KBM-7 (cell line): ENCODE measurements at regions not wholly inside any gene's neighbourhood (a gene's known extent, or its start where the extent isn't known, plus 50 kb on each side); places are given as distances from the start of the nearest gene placed in this dataset.
"Not testable (repeated sequence)": the region's sequence is repeated elsewhere in the genome, so short reads cannot be mapped to it uniquely, and the experiment has no call there.

Experiments used
- DNase-seq: peaks from one replicate; pipeline ENCODE4 v3.0.0-alpha.2; 2015
- in situ Hi-C: fragments of 300-500 bp; cut with MboI; formaldehyde crosslinking; loops from 2 replicates; pipeline ENCODE4 v1.14.3; 2020; ENCODE audit warnings: low sequenced_read_pairs, low pct_unique_long_range_greater_than_20kb, mixed read lengths

- in situ Hi-C loops, result no loop called here
- no peak for DNase-seq
Observed at GRCh38 chr3:11898611-11899325, 52.1 kb upstream of the TAMM41 start.

DNA sequence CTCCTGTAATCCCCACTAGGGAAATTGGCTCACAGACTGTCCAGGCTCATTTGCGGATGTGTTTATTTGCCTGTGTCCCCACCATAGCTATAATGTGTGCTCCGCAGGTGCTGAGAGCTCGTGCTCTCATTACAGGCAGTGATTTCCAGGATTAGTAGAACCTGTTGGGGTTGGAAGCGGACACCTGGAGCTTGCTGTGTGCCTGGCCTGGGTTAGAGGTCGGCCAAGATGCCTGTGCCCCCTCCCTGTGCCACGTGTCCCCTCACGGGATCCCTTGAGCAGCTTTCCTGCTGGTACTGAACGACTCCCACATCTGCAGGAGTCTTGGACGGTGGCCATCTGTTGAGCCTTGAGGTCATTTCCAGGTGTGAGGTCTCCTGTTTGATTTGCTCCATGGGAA is 52.7 kb upstream of the TAMM41 start:
- DNase-seq, in situ Hi-C loops: not testable (repeated sequence)

DNA sequence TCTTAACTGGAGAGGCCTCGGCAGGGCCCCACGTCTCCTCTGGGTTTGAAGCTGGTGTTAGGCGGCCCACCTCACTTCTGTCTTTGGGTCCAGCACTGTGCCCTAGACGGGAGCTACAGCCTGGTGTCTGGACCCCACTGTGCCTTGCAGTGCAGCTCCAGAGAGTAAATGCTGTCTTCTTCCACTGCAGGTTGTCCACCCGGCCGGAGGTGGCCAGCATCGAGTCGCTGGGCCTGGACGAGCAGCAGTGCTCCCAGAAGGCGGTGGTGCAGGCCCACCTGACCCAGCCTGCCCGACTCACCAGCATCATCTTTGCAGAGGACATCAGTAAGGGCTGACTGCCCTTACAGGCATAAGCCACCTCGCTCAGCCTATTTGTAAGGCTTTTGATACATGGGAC is 53.1 kb upstream of the TAMM41 start:
- DNase-seq, result no peak
- in situ Hi-C loops, result no loop called here

DNA sequence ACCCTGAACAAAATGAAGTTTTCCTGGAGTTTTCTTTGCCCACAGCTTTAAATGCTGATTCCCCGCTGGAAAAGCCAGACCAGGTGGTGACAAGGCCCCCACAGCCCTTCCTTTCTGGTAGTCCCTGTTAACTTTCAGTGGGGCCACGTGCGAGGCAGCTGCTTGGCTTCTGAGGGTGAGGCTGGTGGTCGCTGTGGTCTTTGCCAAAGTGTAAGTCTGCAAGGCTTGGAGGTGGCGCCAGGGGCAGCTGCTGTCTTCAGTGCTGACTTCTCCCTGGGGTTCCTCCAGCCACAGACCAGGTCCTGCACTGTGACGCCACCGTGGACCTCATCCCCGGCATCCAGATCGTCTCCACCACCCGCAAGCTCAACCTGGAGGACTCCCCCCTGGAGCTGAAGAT is 54.1 kb upstream of the TAMM41 start:
- in situ Hi-C loops, result no loop called here
- no peak for DNase-seq

DNA sequence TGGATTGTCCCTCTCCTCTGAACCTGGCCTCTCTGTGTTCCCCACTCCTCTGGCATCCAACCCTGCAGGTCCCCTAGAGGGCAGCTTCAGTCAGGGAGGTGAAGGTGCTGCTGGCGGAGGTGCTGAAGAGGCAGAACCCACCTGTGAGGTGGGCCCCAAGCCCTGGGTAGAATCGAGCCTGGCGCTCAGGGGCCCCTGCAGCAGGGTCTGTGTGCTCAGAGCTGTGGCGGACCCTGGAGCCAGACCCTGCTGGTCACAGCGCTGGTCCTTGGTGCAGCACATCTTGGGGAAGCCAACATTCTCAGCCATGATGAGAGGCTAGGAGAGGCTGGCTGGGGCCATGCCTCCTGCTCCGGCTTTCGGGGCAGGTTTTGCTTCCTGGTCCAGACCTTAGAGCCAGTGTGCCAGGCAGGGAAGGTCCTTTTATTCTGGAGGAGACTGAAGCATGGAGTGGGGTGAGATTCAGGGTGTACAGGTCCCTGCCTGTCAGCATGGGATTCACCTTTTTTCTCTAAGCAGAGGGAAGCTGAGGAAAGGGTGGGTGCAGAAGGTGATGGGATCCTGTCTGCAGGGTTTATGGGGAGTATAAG is 54.7 kb upstream of the TAMM41 start:
- in situ Hi-C loops, result no loop called here
- DNase-seq, result no peak

- in situ Hi-C loops, result no loop called here
- no peak for DNase-seq
Observed at GRCh38 chr3:11903047-11903446, 56.4 kb upstream of the TAMM41 start.

- no peak for DNase-seq
- in situ Hi-C loops, result no loop called here
Observed at GRCh38 chr3:11903447-11903846, 56.8 kb upstream of the TAMM41 start.

DNA sequence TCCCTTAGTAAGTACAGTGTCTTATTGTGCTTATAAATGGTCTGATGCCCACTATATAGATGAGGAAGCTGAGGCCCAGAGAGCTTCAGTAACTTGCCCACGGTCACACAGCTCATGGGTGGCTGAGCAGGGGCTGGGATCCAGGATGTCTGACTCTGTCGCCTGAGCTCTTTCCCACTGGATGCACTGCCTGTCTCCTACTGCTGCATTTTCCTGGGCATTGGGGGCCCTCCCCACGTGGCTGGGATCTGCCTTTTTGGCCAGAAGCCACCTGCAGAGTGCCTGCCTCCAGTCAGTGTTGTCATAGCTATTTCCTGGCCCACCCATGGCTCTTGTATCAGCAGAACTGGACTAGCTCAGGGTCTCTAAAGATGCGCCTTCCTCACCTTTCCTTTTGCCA is 57.5 kb upstream of the TAMM41 start:
- DNase-seq, result no peak
- in situ Hi-C loops, result no loop called here

DNA sequence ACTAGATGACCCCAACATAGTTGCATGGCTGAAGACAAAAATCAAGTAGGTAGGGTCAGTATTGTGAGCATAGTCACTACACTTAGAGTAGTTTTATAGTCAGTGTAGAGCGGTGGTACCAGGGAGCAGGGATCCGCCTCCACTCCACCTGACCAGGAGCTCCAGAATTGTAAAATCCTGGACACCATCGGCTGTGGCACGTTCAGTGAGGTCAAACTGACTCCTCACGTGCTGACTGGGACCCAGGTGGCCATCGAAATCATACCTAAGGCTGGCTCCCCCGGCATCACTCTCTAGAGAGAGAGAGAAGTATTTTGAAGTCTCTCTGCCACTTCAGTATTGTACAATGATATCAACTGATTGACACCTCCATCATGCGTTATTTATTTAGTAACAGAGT is 59.7 kb upstream of the TAMM41 start:
- in situ Hi-C loops, result no loop called here
- no peak for DNase-seq

DNA sequence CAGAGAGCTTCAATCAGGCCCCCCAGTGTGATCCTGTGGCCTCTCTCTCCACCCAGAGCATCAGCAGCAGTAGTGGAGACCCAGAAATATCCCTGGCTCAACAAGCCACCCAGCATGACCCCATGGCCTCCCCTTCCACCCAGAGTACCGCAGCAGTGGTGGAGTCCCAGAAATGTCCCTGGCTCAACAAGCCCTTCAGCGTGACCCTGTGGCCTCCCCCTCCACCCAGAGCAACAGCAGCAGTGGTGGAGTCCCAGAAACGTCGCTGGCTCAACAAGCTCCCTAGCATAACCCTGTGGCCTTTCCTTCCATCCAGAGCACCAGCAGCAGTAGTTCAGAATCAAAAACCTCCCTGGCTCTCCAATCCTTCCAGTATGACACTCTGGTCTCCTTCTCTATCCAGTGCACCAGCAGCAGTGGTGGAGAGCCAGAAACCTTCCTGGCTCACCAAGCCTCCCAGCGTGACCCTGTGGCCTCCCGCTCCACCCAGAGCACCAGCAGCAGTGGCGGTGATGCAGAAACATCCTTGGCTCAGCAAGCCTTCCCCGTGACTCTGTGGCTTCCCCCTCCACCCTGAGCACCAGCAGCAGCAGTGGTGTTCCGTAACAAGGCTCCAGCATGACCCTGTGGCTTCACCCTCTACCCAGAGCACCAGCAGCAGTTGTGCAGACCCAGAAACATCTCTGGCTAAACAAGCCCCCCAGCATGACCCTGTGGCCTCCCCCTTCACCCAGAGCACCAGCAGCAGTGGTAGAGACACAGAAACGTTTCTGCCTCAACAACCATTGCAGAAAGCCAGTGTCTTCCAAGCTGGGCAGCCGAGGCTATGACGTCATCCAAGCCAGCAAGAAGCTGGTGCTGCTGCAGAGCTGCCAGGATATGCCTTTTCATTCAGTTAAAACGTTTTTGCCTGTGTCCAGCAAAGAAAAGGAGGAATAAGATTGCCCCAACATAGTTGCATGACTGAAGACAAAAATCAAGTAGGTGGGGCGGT is 61.3 kb upstream of the TAMM41 start:
- in situ Hi-C loops, result no loop called here
- DNase-seq, result no peak

GRCh38 chr3:11908981-11909698 is 62.5 kb upstream of the TAMM41 start:
- no peak for DNase-seq
- in situ Hi-C loops, result no loop called here

DNA sequence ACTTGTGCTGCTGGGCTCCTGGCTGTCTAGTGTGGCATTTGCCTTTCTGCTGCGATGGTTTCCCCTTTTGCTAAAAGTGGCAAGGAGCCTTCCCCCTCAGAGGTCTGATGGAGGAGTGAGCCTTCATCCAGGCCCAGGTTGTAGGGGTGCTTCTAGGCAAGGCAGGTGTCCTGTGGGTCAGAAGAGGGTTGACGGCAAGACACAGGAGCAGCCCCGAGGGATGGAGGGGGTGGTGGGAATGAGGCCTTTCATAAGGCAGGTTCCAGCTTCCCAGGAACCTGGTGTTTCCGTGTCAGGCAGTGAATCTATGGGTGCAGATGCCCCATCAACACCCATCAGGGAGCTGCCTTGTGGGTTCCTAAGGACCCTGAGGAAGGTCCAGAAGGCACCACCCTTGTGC is 63.0 kb upstream of the TAMM41 start:
- no peak for DNase-seq
- in situ Hi-C loops, result no loop called here

DNA sequence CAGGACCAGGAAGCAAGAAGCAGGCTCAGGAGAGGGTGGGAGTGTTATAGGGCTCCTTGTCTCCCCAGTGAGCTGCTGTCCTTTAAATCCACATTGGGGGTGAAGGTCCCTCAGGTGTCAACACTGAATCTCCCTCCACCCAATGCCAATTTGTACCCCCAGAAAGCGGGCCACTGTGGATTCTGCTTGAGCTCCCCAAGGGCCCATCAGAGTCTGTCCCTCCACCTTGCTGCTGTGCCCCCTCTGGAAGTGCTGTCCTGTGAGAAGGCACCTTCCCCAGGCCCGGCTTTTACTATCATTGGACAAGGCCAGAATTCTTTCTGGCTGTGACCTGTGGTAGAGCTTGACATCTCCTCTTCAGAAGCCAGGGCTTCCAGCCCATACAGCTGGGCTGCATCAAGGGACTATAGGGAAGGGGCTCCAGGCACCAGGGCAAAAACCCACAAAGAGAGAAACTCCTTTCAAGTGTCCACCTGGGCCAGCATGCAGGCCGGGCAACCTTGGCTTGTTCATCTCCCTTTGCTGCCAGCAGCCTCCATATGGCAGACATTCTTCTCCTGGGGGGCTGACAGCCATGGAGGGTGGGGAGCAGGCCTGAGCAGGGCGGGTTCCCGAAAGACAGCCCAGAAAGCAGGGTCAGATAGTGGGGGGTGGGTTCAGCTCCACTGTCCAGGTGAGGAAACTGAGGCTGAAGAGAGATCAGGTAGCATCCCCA is 63.7 kb upstream of the TAMM41 start:
- in situ Hi-C loops, DNase-seq: not testable (repeated sequence)

DNA sequence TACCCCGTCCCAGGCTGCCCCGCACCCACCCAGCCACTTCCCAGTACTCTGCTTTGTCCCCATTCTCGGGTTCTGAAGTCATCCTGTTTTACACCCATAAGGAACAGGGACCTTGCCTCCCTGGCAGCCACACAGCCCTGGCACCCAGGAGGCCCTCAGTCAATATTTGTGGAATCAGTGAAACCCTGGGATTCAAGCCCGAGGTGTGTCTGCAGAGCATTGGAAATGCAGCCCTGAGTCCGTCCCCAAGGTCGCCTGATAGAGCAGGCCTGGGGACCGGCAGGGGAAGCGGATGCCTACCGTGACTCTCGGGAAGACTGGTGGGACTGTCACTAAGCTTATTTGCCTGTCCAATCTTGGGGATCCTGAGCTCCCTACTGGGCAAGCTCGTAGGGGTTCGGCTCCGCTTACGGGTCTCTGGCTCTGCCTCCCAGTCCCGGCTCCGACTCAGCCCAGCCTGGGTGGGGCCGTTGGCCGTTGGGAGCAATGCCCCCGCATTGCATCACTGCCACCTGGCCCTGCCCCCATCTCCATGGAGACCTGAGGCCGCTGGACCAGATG is 64.4 kb upstream of the TAMM41 start:
- in situ Hi-C loops, result no loop called here

GRCh38 chr3:11911887-11912286 is 65.2 kb upstream of the TAMM41 start:
- in situ Hi-C loops, DNase-seq: not testable (repeated sequence)

More for the DNA sequence above, 64.4 kb upstream of the TAMM41 start:
- DNase-seq, result no peak

GRCh38 chr3:11913316-11913715 is 66.6 kb upstream of the TAMM41 start:
- in situ Hi-C loops, result no loop called here
- no peak for DNase-seq

GRCh38 chr3:11914041-11914440 is 67.4 kb upstream of the TAMM41 start:
- in situ Hi-C loops, result no loop called here

GRCh38 chr3:11914651-11915050 is 68.0 kb upstream of the TAMM41 start:
- no peak for DNase-seq
- in situ Hi-C loops, result no loop called here

More at GRCh38 chr3:11914041-11914440, 67.4 kb upstream of the TAMM41 start:
- DNase-seq, result no peak
